Fibroblast of the aortic adventitia (primary cell): ENCODE measurements at regions not wholly inside any gene's neighbourhood (a gene's known extent, or its start where the extent isn't known, plus 50 kb on each side); places are given as distances from the start of the nearest gene placed in this dataset.

Experiments used
- DNase-seq: peaks from one replicate; pipeline ENCODE4 v3.0.0-alpha.2; 2010; ENCODE audit warnings: low read depth
- H3K4me3 ChIP-seq: 2 replicates; pipeline ENCODE4 v1.5.1; 2011; ENCODE audit warnings: low read depth, mild to moderate bottlenecking, control low read depth, low read length, moderate library complexity
- TF ChIP-seq, protein P1 (sequence below): IDR thresholded peaks from 2 replicates; pipeline ENCODE4 v1.5.1; 2011; ENCODE audit warnings: mild to moderate bottlenecking, low read length, control low read depth, inconsistent platforms; ENCODE audit not compliant: insufficient read depth

DNA sequence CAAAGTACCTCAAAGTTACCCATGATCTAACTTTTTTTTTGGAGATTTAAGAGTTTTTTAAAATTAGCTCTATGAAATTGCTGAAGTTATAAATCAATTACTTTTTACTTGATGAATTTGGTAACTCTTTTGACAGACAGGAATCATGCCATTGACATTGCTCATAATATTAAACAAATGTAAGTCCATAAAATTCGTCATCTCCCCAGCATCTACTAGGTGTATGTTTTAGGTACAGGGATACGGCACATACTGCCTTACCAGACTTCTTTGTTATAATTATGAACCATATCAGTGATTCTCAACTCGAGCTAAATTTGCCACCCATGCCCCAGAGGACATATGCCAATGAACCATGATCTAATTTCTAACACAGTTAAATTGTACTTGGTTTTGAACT lies 247.5 kb upstream of the TGFBR2 start:
- no peak for DNase-seq

DNA sequence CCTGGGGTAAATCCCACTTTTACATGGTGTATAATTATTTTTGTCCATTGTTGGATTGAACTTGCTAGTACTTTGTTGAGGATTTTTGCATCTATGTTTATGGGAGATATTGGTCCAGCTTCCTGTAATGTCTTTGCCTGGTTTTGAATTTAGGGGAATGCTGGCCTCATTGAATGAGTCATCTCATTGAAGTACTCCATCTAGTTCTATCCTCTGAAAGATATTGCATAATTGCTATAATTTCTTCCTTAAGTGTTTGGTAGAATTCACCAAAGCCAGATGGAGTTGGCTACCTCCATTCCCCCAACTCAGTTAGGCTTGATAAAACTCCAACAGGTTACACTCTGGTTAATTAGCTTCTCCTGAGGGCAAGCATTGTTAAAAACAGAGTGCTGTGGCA lies 237.4 kb upstream of the TGFBR2 start:
- no peak overlapping the region for H3K4me3 ChIP-seq
- TF ChIP-seq, protein P1, sequence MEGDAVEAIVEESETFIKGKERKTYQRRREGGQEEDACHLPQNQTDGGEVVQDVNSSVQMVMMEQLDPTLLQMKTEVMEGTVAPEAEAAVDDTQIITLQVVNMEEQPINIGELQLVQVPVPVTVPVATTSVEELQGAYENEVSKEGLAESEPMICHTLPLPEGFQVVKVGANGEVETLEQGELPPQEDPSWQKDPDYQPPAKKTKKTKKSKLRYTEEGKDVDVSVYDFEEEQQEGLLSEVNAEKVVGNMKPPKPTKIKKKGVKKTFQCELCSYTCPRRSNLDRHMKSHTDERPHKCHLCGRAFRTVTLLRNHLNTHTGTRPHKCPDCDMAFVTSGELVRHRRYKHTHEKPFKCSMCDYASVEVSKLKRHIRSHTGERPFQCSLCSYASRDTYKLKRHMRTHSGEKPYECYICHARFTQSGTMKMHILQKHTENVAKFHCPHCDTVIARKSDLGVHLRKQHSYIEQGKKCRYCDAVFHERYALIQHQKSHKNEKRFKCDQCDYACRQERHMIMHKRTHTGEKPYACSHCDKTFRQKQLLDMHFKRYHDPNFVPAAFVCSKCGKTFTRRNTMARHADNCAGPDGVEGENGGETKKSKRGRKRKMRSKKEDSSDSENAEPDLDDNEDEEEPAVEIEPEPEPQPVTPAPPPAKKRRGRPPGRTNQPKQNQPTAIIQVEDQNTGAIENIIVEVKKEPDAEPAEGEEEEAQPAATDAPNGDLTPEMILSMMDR, result no peak
- DNase-seq, result peak; percentile 80

More for the DNA sequence above, 247.5 kb upstream of the TGFBR2 start:
- TF ChIP-seq, protein P1, result no peak
- no peak overlapping the region for H3K4me3 ChIP-seq

- TF ChIP-seq, protein P1, result no peak
- DNase-seq, result peak; percentile 68
- no peak overlapping the region for H3K4me3 ChIP-seq
Measured at GRCh38 chr3:30370681-30371271, 235.6 kb upstream of the TGFBR2 start.

GRCh38 chr3:30372837-30373236 lies 233.6 kb upstream of the TGFBR2 start:
- H3K4me3 ChIP-seq, result no peak overlapping the region
- TF ChIP-seq, protein P1, result no peak
- DNase-seq, result no peak

- TF ChIP-seq, protein P1, result no peak
- no peak overlapping the region for H3K4me3 ChIP-seq
- DNase-seq, result no peak
Measured at GRCh38 chr3:30384546-30385072, 221.8 kb upstream of the TGFBR2 start.

DNA sequence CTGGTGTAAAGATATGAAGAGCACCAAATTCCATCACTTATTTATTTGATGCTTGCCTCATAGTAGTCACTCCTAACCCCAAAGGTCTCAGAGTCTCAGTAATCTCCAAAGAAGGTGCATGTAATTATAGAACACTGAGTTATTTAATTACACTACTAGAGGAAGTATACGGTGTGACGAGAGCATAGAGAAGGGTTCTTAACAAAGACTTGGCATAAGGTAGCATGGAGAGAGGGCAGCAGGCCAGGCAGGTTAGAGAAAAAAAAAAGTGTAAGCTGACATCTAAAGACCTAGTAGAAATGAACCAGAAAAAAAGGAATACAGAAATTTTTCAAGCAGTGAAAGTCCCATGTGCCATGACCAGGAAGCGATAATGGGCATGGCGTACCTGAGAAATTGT lies 213.3 kb upstream of the TGFBR2 start:
- TF ChIP-seq, protein P1, result no peak
- no peak overlapping the region for H3K4me3 ChIP-seq
- DNase-seq, result no peak

DNA sequence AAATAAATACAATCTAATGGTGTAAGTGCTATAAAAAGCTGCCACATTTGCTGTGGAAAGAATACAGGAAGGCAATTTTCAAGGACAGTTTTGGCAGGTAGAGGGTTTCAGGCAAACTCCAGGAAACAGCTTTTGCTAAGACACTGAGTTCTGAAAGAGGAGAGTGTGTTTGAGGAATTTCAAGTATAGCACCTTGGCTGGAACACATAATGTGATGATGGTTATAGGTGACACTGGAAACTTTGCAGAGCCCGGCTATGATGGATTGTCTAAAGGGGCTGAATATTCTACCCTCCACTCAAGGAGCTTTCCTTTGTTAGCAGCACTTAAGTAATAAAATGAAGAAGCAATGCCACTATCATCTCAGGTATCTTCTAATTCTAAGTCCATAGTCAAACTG lies 209.4 kb upstream of the TGFBR2 start:
- DNase-seq, result no peak
- TF ChIP-seq, protein P1, result no peak

More for the DNA sequence above, 209.4 kb upstream of the TGFBR2 start:
- no peak overlapping the region for H3K4me3 ChIP-seq
